GM12878 (cell line): ENCODE measurements at regions not wholly inside any gene's neighbourhood (a gene's known extent, or its start where the extent isn't known, plus 50 kb on each side); places are given as distances from the start of the nearest gene placed in this dataset.

Experiments used
- CTCF ChIP-seq, 3 experiments: IDR thresholded peaks in 2 of 3; conservative IDR thresholded peaks in 1 of 3; 2 replicates each; pipeline ENCODE4 v1.5.1; 2011; ENCODE audit warnings: low read depth in 3 of 3, low read length in 3 of 3, mild to moderate bottlenecking in 3 of 3, control low read depth in 2 of 3, moderate library complexity in 2 of 3, inconsistent platforms in 1 of 3, mixed read lengths in 1 of 3; ENCODE audit not compliant: control insufficient read depth in 2 of 3, insufficient read depth in 1 of 3; ENCODE audit errors: extremely low read depth in 1 of 3
- EP300 ChIP-seq, 2 experiments: fragments of 150-350 bp in 1 of 2; IDR thresholded peaks; 2 replicates each; pipeline ENCODE4 v1.6.1; 2011 to 2012; ENCODE audit warnings: low read depth in 2 of 2, low read length in 2 of 2, borderline replicate concordance in 1 of 2, improper control_type of control experiment in 1 of 2, inconsistent platforms in 1 of 2; ENCODE audit not compliant: control insufficient read depth in 1 of 2
- IKZF1 ChIP-seq: fragments of 450-650 bp; conservative IDR thresholded peaks from 2 replicates; pipeline ENCODE4 v1.6.1; 2017; ENCODE audit warnings: antibody characterized with exemption, mild to moderate bottlenecking
- PML ChIP-seq: IDR thresholded peaks from 2 replicates; pipeline ENCODE4 v1.6.1; 2012; ENCODE audit warnings: low read length, inconsistent platforms
- POLR2A ChIP-seq: IDR thresholded peaks from 2 replicates; pipeline ENCODE4 v1.6.1; 2011; ENCODE audit warnings: low read depth, mild to moderate bottlenecking, low read length
- RFX5 ChIP-seq: IDR thresholded peaks from 2 replicates; pipeline ENCODE4 v1.6.1; 2011; ENCODE audit warnings: low read depth, low read length, improper control_type of control experiment
- SKIL ChIP-seq: fragments of 450-650 bp; IDR thresholded peaks from 2 replicates; pipeline ENCODE4 v1.6.1; 2017; ENCODE audit warnings: mild to moderate bottlenecking, low read depth, inconsistent platforms; ENCODE audit not compliant: poor library complexity, severe bottlenecking
- TAF1 ChIP-seq: IDR thresholded peaks from 2 replicates; pipeline ENCODE4 v1.6.1; 2011; ENCODE audit warnings: mild to moderate bottlenecking, low read depth, low read length, borderline replicate concordance
- YY1 ChIP-seq: IDR thresholded peaks from 2 replicates; pipeline ENCODE4 v1.6.1; 2011; ENCODE audit warnings: low read depth, mild to moderate bottlenecking, low read length
- TF ChIP-seq, protein P1 (sequence below): fragments of 450-650 bp; IDR thresholded peaks from 2 replicates; pipeline ENCODE4 v1.6.1; 2017; ENCODE audit warnings: mild to moderate bottlenecking

DNA sequence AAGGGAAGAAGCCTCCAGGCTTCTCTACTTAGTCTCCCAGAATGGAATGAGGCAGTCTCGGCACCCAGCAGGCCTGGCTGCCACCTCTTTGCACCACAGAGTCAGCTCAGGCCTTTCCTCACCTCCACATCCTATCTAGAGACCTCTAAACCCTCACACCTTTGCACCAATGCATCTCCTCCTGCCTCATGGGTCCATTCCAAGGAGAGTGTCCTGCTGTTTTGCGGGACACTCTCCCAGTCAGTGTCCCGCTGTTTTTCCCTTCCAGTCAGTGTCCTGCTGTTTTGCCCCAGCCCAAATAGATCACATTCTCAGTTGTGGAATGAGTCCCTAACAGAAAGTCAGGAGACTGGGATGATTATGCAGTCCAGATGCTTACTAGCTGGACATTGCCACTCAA is 185.6 kb upstream of the CAMK1G start:
- TF ChIP-seq YY1, result no peak
- TF ChIP-seq CTCF (IDR thresholded peaks at IDR 0.05 in 2 of 3, conservative IDR thresholded peaks at IDR 0.05 in 1 of 3; ENCODE audit: control insufficient read depth in 2 of 3, extremely low read depth in 1 of 3, insufficient read depth in 1 of 3, low read depth in 3 of 3, low read length in 3 of 3), result no peak
- no peak for TF ChIP-seq IKZF1
- TF ChIP-seq, protein P1, sequence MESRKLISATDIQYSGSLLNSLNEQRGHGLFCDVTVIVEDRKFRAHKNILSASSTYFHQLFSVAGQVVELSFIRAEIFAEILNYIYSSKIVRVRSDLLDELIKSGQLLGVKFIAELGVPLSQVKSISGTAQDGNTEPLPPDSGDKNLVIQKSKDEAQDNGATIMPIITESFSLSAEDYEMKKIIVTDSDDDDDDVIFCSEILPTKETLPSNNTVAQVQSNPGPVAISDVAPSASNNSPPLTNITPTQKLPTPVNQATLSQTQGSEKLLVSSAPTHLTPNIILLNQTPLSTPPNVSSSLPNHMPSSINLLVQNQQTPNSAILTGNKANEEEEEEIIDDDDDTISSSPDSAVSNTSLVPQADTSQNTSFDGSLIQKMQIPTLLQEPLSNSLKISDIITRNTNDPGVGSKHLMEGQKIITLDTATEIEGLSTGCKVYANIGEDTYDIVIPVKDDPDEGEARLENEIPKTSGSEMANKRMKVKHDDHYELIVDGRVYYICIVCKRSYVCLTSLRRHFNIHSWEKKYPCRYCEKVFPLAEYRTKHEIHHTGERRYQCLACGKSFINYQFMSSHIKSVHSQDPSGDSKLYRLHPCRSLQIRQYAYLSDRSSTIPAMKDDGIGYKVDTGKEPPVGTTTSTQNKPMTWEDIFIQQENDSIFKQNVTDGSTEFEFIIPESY, result no peak
- no peak for TF ChIP-seq EP300 (IDR thresholded peaks at IDR 0.05; ENCODE audit: borderline replicate concordance in 1 of 2, control insufficient read depth in 1 of 2, low read depth in 2 of 2, low read length in 2 of 2)
- TF ChIP-seq SKIL, result no peak
- no peak for TF ChIP-seq TAF1
- TF ChIP-seq RFX5, result no peak
- no peak for TF ChIP-seq POLR2A
- TF ChIP-seq PML, result no peak
